A549 (cell line): ENCODE measurements at regions not wholly inside any gene's neighbourhood (a gene's known extent, or its start where the extent isn't known, plus 50 kb on each side); places are given as distances from the start of the nearest gene placed in this dataset.

Experiments
- ATAC-seq, 2 experiments: fragments of 200-7000 bp in 1 of 2; fragments of >200 bp in 1 of 2; cut with Nextera tagmentation in 1 of 2; cut with Tn5 transposase in 1 of 2; 3 replicates each; pipeline versions ENCODE4 v1.8.0 to v1.9.1; 2018 to 2020; ENCODE audit warnings: mild to moderate bottlenecking in 1 of 2, moderate library complexity in 1 of 2
- CTCF ChIA-PET: fragments of 300-600 bp; sonication (Branson Sonifier 250); formaldehyde crosslinking; extraction: SDS; loops from one replicate; lab custom pipeline; 2021; ENCODE audit warnings: antibody characterized with exemption, inconsistent platforms; lab: Yijun Ruan, JAX
- POLR2A ChIA-PET: fragments of 350-600 bp; formaldehyde crosslinking; extraction: SDS; loops from one replicate; lab custom pipeline; 2021; ENCODE audit warnings: antibody characterized with exemption, inconsistent platforms; lab: Yijun Ruan, JAX
- DNase-seq, 2 experiments: peaks; one replicate each; pipeline versions ENCODE4 v3.0.0 to v3.0.0-alpha.2; 2011 to 2016; ENCODE audit warnings: low read depth in 1 of 2, low spot score in 1 of 2
- FAIRE-seq: peaks from 2 replicates; lab custom pipeline; 2011; peaks lifted over from hg19 to GRCh38; lab: Jason Lieb, UNC
- H3K27ac ChIP-seq, 2 experiments: fragments of >200 bp; sonication (Bioruptor Twin); formaldehyde crosslinking; 3 replicates each; pipeline ENCODE4 v1.5.1; 2016 to 2017
- H3K4me1 ChIP-seq: fragments of >200 bp; sonication (Bioruptor Twin); formaldehyde crosslinking; 3 replicates; pipeline ENCODE4 v1.6.1; 2016
- H3K4me2 ChIP-seq: fragments of >200 bp; sonication (Bioruptor Twin); formaldehyde crosslinking; 3 replicates; pipeline ENCODE4 v1.6.1; 2016
- H3K4me3 ChIP-seq: fragments of >200 bp; sonication (Bioruptor Twin); formaldehyde crosslinking; 3 replicates; pipeline ENCODE4 v1.5.1; 2016
- H3K9me3 ChIP-seq: fragments of >200 bp; sonication (Bioruptor Twin); formaldehyde crosslinking; 3 replicates; pipeline ENCODE4 v1.6.1; 2016
- CHD2 ChIP-seq: fragments of 150-350 bp; IDR thresholded peaks from 2 replicates; pipeline ENCODE4 v1.6.1; 2014; ENCODE audit warnings: low read length; ENCODE audit not compliant: partially characterized antibody
- FOSL2 ChIP-seq, 2 experiments: fragments of 450-650 bp in 1 of 2; fragments of >200 bp in 1 of 2; sonication (Bioruptor Twin) in 1 of 2; formaldehyde crosslinking; IDR thresholded peaks; 2 replicates each; pipeline versions ENCODE4 v1.5.0 to v1.6.1; 2016 to 2020; ENCODE audit warnings: mild to moderate bottlenecking in 1 of 2, moderate library complexity in 1 of 2
- FOXS1 ChIP-seq: fragments of 250-450 bp; sonication (Bioruptor Pico); IDR thresholded peaks from 2 replicates; pipeline ENCODE4 v1.5.0; 2020; ENCODE audit warnings: mild to moderate bottlenecking, moderate library complexity
- GATA3 ChIP-seq: IDR thresholded peaks from 2 replicates; pipeline ENCODE4 v1.6.1; 2012; ENCODE audit warnings: borderline replicate concordance
- HDAC2 ChIP-seq: fragments of 200-600 bp; sonication (generic); IDR thresholded peaks from 2 replicates; pipeline ENCODE4 v1.6.1; 2016
- HEYL ChIP-seq: fragments of 250-450 bp; sonication (Bioruptor Pico); IDR thresholded peaks from 2 replicates; pipeline ENCODE4 v1.8.0; 2021; ENCODE audit warnings: mild to moderate bottlenecking, moderate library complexity
- HOXB13 ChIP-seq: fragments of 250-450 bp; sonication (Bioruptor Pico); IDR thresholded peaks from 2 replicates; pipeline ENCODE4 v1.5.0; 2020; ENCODE audit warnings: low read depth, mild to moderate bottlenecking, moderate library complexity
- HOXB5 ChIP-seq: fragments of 250-450 bp; sonication (Bioruptor Pico); IDR thresholded peaks from 2 replicates; pipeline ENCODE4 v1.5.0; 2020; ENCODE audit warnings: mild to moderate bottlenecking, moderate library complexity
- MAZ ChIP-seq: fragments of 150-350 bp; IDR thresholded peaks from 2 replicates; pipeline ENCODE4 v1.6.1; 2014; ENCODE audit warnings: antibody characterized with exemption, low read depth, low read length, borderline replicate concordance
- MYC ChIP-seq: IDR thresholded peaks from 2 replicates; pipeline ENCODE4 v1.6.1; 2012; ENCODE audit warnings: mild to moderate bottlenecking, inconsistent platforms, low read length, improper control_type of control experiment, borderline replicate concordance
- POLR2AphosphoS2 ChIP-seq: conservative IDR thresholded peaks from 2 replicates; pipeline ENCODE4 v1.6.1; 2012; ENCODE audit warnings: low read length, improper control_type of control experiment, inconsistent platforms
- RAD21 ChIP-seq, 2 experiments: fragments of >200 bp in 1 of 2; sonication (Bioruptor Twin) in 1 of 2; formaldehyde crosslinking in 1 of 2; IDR thresholded peaks in 1 of 2; conservative IDR thresholded peaks in 1 of 2; 2 replicates in 1 of 2; 3 replicates in 1 of 2; pipeline ENCODE4 v1.6.1; 2012 to 2018; ENCODE audit warnings: inconsistent platforms in 1 of 2
- RARB ChIP-seq: fragments of 250-450 bp; sonication (Bioruptor Pico); IDR thresholded peaks from 2 replicates; pipeline ENCODE4 v1.8.0; 2021; ENCODE audit warnings: mild to moderate bottlenecking, moderate library complexity
- REST ChIP-seq: fragments of 200-600 bp; sonication (generic); IDR thresholded peaks from 2 replicates; pipeline ENCODE4 v1.6.1; 2016; ENCODE audit warnings: antibody characterized with exemption, mild to moderate bottlenecking, moderate library complexity
- TFCP2L1 ChIP-seq: fragments of 250-450 bp; sonication (Bioruptor Pico); IDR thresholded peaks from 2 replicates; pipeline ENCODE4 v1.5.0; 2021; ENCODE audit warnings: mild to moderate bottlenecking
- USF2 ChIP-seq: fragments of 450-650 bp; IDR thresholded peaks from 2 replicates; pipeline ENCODE4 v1.6.1; 2014; ENCODE audit warnings: antibody characterized with exemption
- WGBS: methylation state at CpG from one replicate; pipeline ENCODE4 v1.1.6; 2017; ENCODE audit errors: missing lambda C conversion rate; 5-methylcytosine and 5-hydroxymethylcytosine counted together
- TF ChIP-seq, protein P1 (sequence below): fragments of 250-450 bp; sonication (Bioruptor Pico); IDR thresholded peaks from 2 replicates; pipeline ENCODE4 v1.5.0; 2021; ENCODE audit warnings: mild to moderate bottlenecking, moderate library complexity, borderline replicate concordance
- TF ChIP-seq, protein P2 (sequence below): IDR thresholded peaks from 2 replicates; pipeline ENCODE4 v1.6.1; 2012
- TF ChIP-seq, protein P3 (sequence below): fragments of >200 bp; sonication (Bioruptor Twin); formaldehyde crosslinking; IDR thresholded peaks from 3 replicates; pipeline ENCODE4 v1.6.1; 2016

DNA sequence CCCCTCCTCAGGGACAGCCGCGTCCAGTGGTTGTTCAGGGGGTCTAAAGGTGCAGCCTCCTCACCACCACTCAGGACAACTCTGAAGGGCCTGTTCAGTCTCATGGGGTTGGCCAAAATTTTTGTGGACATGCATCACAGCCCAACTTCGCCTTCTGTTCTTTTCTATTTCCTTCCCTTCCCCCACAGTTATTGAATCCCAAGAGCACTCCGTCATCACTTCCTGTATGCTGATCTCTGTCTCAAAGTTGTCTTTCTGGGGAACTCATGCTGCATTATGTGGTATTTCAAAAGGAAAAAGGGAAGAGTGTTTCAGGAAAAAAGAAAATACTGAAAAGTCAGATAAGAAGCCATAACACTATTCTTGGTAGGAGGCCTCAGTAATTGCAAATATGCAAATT is 355.4 kb downstream of the CAAP1 start (continued):
- TF ChIP-seq, protein P1, sequence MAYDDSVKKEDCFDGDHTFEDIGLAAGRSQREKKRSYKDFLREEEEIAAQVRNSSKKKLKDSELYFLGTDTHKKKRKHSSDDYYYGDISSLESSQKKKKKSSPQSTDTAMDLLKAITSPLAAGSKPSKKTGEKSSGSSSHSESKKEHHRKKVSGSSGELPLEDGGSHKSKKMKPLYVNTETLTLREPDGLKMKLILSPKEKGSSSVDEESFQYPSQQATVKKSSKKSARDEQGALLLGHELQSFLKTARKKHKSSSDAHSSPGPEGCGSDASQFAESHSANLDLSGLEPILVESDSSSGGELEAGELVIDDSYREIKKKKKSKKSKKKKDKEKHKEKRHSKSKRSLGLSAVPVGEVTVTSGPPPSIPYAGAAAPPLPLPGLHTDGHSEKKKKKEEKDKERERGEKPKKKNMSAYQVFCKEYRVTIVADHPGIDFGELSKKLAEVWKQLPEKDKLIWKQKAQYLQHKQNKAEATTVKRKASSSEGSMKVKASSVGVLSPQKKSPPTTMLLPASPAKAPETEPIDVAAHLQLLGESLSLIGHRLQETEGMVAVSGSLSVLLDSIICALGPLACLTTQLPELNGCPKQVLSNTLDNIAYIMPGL (CRISPR knock-in tag): no peak
- TF ChIP-seq, protein P2, sequence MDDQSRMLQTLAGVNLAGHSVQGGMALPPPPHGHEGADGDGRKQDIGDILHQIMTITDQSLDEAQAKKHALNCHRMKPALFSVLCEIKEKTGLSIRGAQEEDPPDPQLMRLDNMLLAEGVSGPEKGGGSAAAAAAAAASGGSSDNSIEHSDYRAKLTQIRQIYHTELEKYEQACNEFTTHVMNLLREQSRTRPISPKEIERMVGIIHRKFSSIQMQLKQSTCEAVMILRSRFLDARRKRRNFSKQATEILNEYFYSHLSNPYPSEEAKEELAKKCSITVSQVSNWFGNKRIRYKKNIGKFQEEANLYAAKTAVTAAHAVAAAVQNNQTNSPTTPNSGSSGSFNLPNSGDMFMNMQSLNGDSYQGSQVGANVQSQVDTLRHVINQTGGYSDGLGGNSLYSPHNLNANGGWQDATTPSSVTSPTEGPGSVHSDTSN: no peak

GRCh38 chr9:26535151-26535550 is 357.5 kb downstream of the CAAP1 start:
- TF ChIP-seq FOSL2 (IDR thresholded peaks at IDR 0.05) (no peak), FOSL2 (CRISPR knock-in tag; IDR thresholded peaks at IDR 0.05) (no peak), RARB (CRISPR knock-in tag) (no peak), HOXB5 (CRISPR knock-in tag) (no peak), REST (no peak), USF2 (no peak), RAD21 (conservative IDR thresholded peaks at IDR 0.05 in 1 of 2, IDR thresholded peaks at IDR 0.05 in 1 of 2) (no peak), HEYL (no peak), HOXB13 (no peak), POLR2AphosphoS2 (no peak), TFCP2L1 (CRISPR knock-in tag) (no peak), MAZ (no peak), CHD2 (no peak), FOXS1 (CRISPR knock-in tag) (no peak), MYC (no peak), HDAC2 (no peak), GATA3 (no peak)
- TF ChIP-seq, protein P2: no peak
- TF ChIP-seq, protein P3, sequence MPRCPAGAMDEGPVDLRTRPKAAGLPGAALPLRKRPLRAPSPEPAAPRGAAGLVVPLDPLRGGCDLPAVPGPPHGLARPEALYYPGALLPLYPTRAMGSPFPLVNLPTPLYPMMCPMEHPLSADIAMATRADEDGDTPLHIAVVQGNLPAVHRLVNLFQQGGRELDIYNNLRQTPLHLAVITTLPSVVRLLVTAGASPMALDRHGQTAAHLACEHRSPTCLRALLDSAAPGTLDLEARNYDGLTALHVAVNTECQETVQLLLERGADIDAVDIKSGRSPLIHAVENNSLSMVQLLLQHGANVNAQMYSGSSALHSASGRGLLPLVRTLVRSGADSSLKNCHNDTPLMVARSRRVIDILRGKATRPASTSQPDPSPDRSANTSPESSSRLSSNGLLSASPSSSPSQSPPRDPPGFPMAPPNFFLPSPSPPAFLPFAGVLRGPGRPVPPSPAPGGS: no peak
- TF ChIP-seq, protein P1 (CRISPR knock-in tag): no peak
- Histone ChIP-seq H3K4me3 (no peak overlapping the region), H3K4me1 (no peaks in the 10 kb centered on the region), H3K4me2 (no peak overlapping the region), H3K9me3 (no peaks in the 10 kb centered on the region), H3K27ac (no peak overlapping the region)
- ATAC-seq (no peak), DNase-seq (no peak), FAIRE-seq (no peak)
- CTCF ChIA-PET: no interaction called here
- 0% methylated on average over 1 of the region's 1 CpG for WGBS
- POLR2A ChIA-PET: no interaction called here
